Activated CD4-positive, alpha-beta T cell treated with anti-CD3 and anti-CD28 coated beads, Interleukin-2, amount 50 U/mL, for 16 hours (primary cell): ENCODE measurements at regions not wholly inside any gene's neighbourhood (a gene's known extent, or its start where the extent isn't known, plus 50 kb on each side); places are given as distances from the start of the nearest gene placed in this dataset.
"Not testable (repeated sequence)": the region's sequence is repeated elsewhere in the genome, so short reads cannot be mapped to it uniquely, and the experiment has no call there.

Source experiments
- DNase-seq: peaks from one replicate; pipeline ENCODE4 v3.0.0-alpha.2; 2020

DNA sequence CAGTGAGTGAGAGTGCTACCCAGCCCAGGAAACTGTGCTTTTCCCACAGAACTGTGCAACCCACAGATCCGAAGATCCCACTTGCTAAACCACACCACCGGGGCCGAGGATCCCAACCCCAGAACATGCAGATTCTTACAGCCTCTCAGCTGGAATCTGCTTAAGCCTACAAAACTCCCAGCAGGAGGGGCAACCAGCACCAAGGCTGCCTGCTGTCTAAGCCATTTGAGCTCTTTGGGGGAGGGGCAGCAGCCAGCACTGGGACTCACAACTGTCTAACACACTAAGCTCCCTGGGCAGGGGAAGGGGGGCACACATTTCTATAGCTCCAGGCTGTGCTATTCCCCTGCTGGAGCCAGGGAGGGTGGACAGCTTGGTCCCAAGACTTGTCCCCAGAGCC lies 529.9 kb downstream of the XPNPEP1 start:
- no peak for DNase-seq

DNA sequence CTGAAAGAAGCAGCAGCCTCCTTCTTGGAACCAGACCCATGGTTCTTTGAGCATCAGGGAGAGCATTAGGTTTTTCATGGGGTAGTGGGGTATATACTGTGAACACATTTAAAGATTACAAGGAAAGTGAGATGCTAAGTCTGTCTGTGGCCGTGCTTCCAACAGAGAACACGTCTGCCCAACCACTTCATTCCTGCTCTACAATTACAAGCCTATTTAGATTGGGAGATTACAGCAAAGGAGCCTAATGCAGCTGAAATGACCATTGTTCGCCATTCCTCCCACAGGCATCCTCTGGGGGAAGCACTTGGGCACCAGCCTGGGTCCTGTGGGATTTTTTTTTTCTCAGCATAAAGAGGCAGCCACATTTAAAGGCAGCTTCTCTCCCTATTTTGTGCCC lies 536.4 kb downstream of the XPNPEP1 start:
- DNase-seq = no peak

DNA sequence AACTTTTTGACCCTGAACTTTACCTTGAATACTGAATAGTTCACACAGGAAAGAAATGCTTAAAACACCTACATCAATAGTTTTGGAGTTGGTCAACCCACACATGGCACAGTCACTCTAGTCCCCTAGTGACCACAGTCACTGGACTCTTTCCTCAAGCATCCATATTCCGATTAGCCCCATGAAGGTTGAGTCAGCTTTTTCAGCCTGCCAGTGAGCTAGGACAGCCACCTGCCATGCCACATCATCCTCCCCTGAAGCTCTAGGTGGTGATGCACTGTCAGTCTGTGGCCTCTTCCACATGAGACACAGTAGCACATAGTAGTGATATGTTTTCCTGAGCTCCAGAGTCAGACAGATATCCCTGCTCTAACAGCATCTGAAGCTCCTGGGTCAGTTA lies 537.2 kb downstream of the XPNPEP1 start:
- DNase-seq = no peak

DNA sequence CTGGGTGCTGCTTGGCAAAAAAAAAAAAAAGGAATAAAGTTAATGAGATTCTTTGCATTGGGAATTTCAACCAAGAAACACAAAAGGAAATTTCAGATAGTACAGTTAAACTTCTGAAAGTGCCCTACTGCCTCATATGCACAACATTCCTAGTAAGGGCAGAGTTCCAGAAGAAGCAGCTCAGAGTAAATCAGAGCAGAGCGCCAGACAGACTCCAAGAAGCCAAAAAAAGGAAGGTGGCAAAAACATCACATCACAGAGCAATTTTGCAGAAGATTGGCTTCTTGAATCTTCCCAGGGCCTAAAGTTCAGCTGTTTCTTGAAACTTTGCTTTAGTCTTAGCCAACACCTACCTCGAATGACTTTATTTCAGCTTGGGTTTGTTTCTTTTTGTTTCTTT lies 544.1 kb downstream of the XPNPEP1 start:
- no peak for DNase-seq

DNA sequence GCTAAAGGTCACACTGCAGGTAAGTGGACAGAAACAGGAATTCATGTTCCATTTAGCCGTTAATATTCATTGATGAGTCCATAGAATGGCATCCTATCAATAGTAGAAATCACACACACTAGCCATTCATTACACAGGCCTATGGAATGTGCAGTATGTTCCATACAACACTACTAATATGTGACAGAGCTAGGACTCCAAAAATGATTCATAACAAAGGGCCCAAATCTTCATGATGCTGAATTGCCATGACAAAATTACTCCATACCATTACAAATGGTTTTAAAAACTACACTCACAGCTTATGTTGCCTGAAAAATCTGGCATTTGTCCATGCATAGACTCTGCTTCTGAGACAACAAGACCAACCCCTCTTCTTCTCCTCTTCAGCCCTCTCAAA lies 549.1 kb downstream of the XPNPEP1 start:
- DNase-seq = no peak

DNA sequence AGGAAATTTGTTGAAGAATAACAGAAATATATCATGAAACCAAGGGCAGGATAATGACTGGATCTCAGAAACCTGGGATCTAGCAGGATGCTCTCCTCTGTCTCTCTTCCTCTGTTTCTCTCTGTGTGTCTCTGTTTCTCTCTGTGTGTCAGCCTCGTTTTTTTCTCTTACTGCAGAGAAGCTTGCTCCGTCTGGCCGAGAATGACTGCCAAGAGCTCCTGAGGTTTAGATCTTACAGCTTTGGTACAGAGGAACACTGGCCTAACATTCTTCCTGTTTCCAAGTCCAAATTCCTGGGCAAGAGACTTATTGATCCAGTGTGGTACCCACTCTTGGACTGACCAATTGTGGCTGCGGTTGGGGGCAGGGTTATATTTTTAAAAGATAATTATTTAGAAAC lies 564.0 kb downstream of the XPNPEP1 start:
- DNase-seq = no peak

DNA sequence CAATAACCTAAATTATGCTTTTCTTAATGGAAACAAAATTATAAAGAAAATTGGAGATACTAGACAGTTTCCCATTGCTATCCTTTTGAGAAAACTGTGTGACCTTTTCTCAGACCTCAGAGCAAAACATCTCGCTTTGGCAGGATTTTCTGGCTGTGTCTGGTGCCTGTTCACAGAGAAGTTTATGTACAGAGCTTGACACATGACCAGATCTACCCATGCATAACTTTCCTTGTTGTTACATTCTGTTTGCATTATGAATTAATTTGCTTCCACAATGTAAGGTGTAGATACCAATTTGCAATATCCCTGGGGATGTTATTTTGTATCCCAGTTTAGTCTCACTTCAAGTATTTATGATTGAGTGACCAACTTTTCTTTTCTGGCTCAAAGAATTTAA lies 565.0 kb downstream of the XPNPEP1 start:
- no peak for DNase-seq

DNA sequence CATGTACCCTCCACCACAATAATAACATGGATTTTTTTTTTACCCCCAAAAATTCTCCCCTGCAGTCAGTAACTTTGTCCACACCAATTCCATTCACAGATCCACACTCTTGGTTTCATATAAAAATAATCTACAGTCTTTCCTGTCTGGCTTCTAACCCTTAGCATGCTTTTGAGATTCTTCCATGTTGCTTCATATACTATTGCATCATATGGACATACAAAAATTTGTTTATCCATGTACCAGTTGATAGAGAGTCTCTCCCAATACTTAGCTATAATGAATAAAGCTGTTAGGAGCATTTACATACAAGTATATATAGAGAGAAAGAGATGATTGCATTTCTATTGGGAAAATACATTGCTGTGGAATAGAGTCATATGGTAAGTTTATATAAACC lies 575.0 kb downstream of the XPNPEP1 start:
- no peak for DNase-seq

DNA sequence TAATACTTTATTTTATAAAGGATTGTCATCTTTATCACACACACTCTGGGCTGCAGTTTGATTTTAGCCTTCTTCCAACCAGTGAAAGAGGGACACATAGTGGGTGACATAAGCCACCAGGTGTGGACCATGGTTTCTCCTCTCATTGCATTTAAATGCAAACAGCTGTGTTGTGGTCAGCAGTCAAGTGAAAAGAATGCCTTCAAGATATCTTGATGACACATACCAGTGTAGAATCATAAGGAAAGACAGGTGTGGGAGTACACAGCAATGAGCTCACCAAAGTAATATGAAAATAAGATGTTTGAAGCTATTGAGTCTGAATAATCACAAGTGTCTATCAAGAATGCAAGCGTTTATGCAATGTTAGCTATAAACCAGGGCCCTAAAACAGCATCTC lies 580.0 kb downstream of the XPNPEP1 start:
- DNase-seq = no peak

DNA sequence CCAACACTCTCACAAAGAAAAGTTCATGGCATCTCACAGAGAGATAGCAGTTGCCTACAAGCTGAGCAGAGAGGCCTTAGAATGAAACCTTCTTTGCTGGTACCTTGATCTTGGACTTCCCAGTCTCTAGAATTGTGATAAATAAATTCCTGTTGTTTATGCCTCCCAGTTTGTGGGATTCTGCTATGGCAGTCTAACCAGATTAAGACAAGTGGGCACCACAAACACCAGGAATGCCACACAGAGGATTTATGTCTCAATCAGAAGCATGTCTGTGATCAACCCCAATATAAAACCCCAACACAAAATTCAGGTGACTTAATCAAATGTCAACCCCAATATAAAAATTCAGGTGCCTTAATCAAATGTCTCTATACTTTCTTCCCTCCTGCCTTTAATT lies 581.3 kb downstream of the XPNPEP1 start:
- no peak for DNase-seq

DNA sequence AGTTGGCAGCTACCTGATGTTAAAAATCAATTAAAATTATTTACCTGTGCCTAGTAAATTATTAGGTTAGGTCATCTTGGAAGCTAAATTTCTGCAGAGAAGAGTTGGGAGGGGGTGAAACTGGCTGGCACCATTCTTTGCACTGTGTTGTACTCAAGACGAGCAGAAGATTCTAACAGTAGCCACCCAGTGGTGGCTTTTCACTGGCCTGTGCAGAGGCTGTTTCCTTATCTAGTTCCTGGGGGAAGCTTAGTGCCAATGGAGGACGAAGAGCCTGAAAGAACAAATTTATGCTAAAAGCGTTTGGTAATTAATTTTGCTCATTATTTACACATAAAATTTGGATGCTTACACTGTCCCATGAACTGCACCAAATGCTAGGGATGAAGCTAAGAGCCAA lies 595.3 kb downstream of the XPNPEP1 start:
- DNase-seq = no peak

DNA sequence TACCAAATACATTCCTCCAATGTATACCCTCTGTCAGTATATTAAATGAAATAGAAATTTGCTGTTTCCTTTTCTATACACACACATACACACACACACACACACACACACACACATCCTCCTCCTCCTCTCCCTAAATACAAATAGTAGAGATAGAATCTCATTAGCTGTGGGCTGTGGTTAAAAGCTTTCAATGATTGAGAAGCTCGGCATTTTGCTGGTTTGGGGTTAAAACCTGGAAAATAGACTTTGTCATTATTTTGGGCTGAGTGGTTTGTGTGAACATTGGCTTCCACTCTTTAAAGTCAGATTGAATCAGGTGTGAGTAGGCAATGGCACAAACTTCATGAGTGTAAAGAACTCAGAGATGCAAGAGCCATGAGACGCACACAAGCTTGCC lies 596.0 kb downstream of the XPNPEP1 start:
- no peak for DNase-seq

DNA sequence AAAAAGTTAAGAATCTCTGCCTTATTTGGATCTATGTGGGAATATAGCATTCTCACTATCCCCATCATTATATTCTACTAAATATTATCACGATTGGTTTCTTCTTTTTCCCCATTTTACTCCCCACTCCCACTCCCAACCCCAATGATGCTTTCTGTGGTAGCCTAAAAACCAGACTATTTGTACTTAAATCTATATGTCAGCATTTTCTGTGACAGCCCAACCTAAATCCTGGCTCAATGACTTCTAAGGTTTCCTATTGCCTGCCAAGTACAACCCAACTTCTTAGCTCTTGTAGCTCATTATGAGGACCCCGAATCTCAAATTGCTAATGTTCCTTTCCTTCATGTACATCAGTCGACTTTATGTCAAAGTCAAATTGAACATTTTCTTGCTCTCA lies 598.6 kb downstream of the XPNPEP1 start:
- no peak for DNase-seq

DNA sequence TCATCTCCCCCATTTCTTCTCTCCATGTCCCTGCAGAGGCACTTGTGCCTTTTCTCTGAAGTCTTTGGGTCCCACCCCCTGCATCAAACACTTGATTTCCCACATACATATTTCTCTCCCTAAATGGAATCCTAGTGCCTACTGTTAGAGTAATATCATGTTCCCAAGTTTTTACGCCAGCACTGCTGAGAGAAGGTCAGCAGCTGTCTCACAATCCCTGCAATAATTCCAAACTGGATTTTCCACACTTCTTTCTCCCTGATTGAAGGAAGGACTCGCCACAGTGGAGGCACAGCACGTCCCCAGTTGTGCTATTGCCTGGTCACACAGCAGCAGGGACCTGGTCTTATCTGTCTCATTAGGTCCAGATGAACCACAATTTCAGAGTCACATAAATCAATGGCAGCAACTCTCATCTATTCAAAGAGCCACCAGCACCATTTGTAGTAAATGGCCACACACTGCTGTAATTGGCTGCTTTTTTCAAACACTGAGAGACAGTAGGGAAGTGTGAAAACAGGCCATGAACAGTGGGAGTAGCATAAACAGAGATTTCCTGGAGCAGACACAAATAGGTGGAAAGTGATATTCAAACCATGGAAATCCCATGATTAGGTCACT lies 605.5 kb downstream of the XPNPEP1 start:
- DNase-seq = no peak

DNA sequence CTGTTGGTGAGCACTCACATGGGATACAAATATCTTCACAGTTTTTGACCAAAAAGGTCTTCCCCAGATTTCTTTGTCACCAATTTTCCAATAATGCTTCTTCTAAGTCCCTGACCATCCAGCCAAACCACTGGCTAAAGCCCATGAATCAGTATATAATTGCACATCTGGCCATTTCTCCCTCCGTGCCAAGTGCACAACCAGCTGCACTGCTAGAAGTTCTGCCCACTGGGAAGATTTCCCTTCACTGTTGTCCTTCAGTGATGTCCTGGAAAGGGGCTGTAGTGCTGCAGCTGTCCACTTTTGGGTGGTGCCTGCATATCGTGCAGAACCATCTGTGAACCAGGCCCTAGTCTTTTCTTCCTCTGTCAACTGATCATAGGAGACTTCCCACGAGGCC lies 609.3 kb downstream of the XPNPEP1 start:
- not testable (repeated sequence) for DNase-seq

DNA sequence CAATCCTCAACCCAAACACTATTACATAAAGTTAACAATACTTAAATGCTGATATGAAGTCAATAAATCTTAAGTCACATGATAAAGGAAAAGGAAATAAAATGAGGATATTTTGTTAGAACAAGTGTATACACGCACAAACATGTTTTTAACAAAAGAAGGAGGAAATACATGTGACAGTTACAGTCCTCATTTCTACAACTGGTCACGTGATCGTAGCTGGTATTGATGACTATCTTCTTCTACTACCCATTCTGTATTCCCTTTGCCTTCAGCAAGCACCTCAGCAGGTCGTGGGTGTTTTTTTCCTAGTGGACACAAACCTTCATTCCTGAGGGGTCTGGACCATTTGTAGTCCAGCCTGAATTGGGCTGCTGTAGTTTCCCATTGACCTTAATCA lies 610.8 kb downstream of the XPNPEP1 start:
- DNase-seq = not testable (repeated sequence)

DNA sequence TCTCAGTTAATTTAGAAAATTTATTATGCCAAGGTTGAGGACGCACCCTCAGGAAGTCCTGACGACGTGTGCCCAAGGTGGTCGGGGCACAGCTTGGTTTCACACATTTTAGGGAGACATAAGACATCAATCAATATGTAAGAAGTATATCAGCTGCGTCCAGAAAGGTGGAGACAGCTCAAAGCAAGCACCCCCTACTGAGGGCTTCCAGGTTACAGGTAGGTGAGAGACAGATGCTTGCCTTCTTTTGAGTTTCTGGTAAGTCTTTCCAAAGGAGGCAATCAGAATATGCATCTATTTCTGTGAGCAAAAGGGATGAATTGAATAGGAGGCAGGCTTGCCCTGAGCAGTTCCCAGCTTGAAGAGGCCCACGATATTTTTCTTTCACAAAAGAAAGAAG lies 614.3 kb downstream of the XPNPEP1 start:
- DNase-seq = no peak

DNA sequence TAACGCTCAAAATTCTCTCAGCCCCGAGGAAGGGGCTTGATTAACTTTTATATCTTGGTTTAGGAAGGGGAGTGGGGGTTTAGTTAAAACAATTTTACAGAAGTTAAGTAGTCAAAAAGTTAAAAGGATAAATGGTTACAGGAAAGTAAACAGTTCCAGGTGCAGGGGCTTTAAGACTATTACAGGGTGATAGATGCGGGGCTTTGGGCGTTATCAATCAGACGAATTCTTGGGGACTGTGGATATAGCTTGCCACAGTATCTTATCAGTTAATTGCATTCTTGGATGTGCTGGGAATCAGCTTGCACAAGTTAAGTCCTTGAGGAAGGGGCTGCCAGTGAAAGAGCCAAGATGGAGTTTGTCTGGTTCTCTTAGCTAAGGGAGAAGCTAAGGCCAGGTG lies 616.2 kb downstream of the XPNPEP1 start:
- DNase-seq = not testable (repeated sequence)

DNA sequence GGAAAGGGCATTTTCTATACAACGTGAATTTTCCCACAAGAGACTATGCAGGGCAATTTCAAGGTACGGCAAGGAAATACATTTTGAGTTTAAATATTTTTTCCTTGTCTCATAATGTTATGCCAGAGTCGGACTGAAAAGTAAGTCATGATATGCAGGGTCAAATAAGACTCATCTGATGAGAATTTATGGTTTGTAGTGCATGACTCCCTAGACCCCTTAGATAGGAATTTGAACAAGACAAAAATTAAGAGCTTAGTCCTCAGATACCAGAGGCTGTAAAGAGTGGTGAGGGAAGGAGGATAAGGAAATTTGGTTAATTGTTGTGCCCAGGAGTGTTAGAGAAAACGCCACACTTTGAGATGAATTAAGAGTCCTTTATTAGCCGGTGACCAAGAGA lies 616.6 kb downstream of the XPNPEP1 start:
- DNase-seq = no peak

DNA sequence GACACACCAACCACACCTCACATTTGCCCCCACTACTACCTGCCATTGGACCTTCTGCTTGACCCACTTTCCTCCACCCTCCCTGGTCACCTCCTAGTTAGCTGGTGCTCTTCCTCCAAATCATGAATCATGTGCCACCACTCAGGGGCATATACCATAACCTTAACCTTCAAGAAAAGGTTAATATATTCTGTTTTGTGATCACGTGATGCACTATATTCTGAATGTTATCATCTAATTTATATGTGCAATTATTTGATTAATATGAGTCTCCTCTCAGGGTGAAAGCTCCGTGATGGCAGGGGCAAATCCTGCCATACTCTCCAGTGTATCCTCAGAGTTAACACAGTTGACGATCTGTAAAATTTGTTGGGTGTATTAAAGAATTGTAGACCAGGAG lies 635.5 kb downstream of the XPNPEP1 start:
- DNase-seq = no peak

DNA sequence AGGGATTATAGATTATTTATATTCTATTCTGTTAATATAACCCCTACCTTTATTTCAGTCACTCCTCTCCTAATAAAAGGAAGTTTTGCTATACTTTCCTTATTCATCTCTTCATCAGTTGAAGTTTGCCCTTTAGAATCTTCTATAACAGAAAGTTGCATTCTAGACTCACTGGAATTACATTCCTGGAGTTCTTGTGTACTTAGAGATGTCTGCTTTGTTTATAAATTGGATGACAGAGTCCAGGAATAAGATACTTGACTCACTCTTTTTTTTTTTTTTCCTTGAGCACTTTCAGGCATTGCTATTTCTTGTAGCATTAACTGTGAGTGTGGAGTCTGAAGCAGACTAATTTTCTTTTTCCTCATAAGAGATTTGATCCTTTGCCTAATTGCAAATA lies 640.8 kb downstream of the XPNPEP1 start:
- no peak for DNase-seq

DNA sequence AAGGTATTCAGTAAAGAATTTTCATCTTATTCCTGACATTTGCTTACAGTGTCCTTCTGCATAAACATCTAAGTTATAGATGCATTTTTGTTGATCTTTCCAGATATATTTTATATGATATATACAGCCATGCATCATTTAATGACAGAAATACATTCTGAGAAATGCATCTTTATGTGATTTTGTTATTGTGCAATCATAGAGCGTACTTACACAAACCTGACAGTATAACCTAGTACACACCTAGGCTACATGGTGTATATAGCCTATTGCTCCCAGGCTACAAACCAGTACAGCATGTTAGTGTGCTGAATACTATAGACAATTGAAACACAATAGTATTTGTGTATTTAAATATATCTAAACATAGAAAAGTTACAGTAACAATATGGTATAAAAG lies 642.0 kb downstream of the XPNPEP1 start:
- no peak for DNase-seq

DNA sequence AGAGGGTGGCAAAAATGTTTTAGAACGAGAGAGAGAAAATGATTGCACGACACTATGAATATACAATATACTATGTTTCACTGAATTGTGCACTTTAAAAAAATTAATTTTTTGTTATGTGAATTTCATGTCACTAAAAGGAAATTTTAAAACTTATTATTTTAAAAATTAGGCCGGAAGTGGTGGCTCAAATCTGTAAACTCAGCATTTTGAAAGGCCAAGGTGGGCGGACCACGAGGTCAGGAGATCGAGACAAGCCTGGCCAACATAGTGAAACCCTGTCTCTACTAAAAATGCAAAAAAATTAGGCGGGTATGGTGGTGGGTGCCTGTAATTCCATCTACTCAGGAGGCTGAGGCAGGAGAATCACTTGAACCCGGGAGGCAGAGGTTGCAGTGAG lies 642.5 kb downstream of the XPNPEP1 start:
- no peak for DNase-seq

DNA sequence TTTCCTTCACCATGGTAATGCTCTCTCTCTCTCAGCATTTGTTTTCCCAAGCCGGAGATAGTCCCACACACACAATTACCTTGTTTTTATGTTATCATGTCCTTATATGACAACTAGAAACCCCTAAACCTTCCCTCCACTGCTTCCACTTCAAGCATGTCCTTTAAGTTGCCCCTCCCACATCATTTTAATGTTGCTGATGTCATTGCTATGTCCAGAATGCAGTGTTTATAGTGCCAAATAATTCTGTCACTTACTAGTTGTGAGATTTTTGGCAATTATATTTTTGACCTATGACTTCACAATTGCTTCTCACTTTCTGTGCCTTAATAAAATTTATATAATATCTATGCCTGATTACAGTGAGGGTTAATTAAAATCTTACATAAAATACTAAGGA lies 645.9 kb downstream of the XPNPEP1 start:
- DNase-seq = no peak

DNA sequence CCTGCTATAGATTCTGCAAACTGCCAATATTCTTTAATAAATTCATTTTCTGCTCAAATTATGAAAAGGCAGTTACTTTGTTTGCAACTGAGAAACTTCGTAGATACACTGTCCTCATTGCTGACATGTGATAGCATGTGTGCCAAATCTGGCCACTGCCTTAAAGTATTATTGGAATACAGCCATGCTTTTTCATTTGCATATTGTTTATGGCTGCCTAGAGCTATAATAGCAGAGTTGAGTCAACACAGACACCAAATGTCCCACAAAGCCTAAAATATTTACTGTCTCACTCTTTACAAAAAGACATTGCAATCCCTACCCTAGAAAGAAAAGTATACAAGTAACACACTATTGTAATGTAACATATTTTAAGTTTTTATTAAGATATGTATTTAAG lies 647.4 kb downstream of the XPNPEP1 start:
- DNase-seq = no peak

DNA sequence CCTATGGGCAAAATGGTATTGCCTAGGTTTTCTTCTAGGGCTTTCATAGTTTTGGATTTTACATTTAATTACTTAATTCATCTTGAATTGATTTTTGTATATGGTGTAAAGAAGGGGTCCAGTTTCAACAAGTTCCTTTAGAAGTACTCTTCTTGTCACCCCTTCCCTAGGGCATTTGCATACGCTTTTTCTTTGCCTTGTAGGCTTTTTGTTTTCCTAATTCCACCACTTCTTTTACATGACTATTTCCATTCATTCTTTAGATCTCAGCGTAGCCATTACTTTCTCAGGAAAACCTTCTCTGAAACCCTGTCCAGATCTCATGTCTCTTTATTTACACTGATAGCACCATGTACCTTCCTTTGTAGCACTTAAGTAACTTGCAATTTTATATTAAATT lies 648.6 kb downstream of the XPNPEP1 start:
- no peak for DNase-seq
